OCI-LY7 (cell line): ENCODE measurements at regions not wholly inside any gene's neighbourhood (a gene's known extent, or its start where the extent isn't known, plus 50 kb on each side); places are given as distances from the start of the nearest gene placed in this dataset.

Source experiments
- BruUV-seq: library from RNA; stranded (reverse); fragments of 400-500 nt; replicated peaks from 2 replicates; lab custom pipeline; 2021; lab: Mats Ljungman, UMichigan
- CTCF ChIA-PET: fragments of 300-600 bp; sonication (Branson Sonifier 250); formaldehyde crosslinking; loops from one replicate; lab custom pipeline; 2022; ENCODE audit warnings: antibody characterized with exemption; ENCODE audit not compliant: unreplicated experiment; lab: Charles Lee
- POLR2A ChIA-PET: fragments of 300-600 bp; sonication (Branson Sonifier 250); formaldehyde crosslinking; loops from one replicate; lab custom pipeline; 2022; ENCODE audit warnings: antibody characterized with exemption; lab: Charles Lee
- DNase-seq: peaks from one replicate; pipeline ENCODE4 v3.0.0-alpha.2; 2015; ENCODE audit warnings: low spot score
- H2AFZ ChIP-seq: fragments of 200-600 bp; sonication (generic), shearing (Covaris generic); 2 replicates; pipeline ENCODE4 v1.6.1; 2014; ENCODE audit warnings: mild to moderate bottlenecking, antibody characterized with exemption, low read length, moderate library complexity
- H3K27ac ChIP-seq: fragments of 200-600 bp; sonication (generic); 2 replicates; pipeline ENCODE4 v1.5.1; 2014; ENCODE audit warnings: mixed run types, low read depth, mild to moderate bottlenecking, moderate library complexity, low read length, inconsistent platforms; ENCODE audit not compliant: poor library complexity, severe bottlenecking
- H3K36me3 ChIP-seq: fragments of 200-600 bp; sonication (generic); 2 replicates; pipeline ENCODE4 v1.6.1; 2014; ENCODE audit warnings: mild to moderate bottlenecking, antibody characterized with exemption, low read length, moderate library complexity, mixed read lengths; ENCODE audit not compliant: insufficient read depth
- H3K4me1 ChIP-seq: fragments of 200-600 bp; sonication (generic); 2 replicates; pipeline ENCODE4 v1.5.1; 2014; ENCODE audit warnings: mild to moderate bottlenecking, low read length; ENCODE audit not compliant: insufficient read depth, poor library complexity, severe bottlenecking
- H3K4me2 ChIP-seq: fragments of 200-600 bp; sonication (generic); 2 replicates; pipeline ENCODE4 v1.6.1; 2014; ENCODE audit warnings: mild to moderate bottlenecking, low read length
- H3K4me3 ChIP-seq: fragments of 200-600 bp; sonication (generic); 2 replicates; pipeline ENCODE4 v1.5.1; 2014; ENCODE audit warnings: mild to moderate bottlenecking, low read depth, low read length; ENCODE audit not compliant: poor library complexity, severe bottlenecking
- H3K79me2 ChIP-seq: fragments of 200-600 bp; sonication (generic); 2 replicates; pipeline ENCODE4 v1.6.1; 2016; ENCODE audit warnings: low read depth, mild to moderate bottlenecking, low read length, moderate library complexity, mixed read lengths; ENCODE audit not compliant: insufficient read depth
- H3K9me2 ChIP-seq: fragments of 200-600 bp; sonication (generic); 2 replicates; pipeline ENCODE4 v1.6.1; 2016; ENCODE audit warnings: mild to moderate bottlenecking, low read length, mixed read lengths; ENCODE audit not compliant: insufficient read depth
- H3K9me3 ChIP-seq: fragments of 200-600 bp; sonication (generic); 2 replicates; pipeline ENCODE4 v1.6.1; 2014; ENCODE audit warnings: mild to moderate bottlenecking, mixed run types, low read length, mixed read lengths
- H4K20me1 ChIP-seq: fragments of 200-600 bp; sonication (generic); 2 replicates; pipeline ENCODE4 v1.6.1; 2014; ENCODE audit warnings: mild to moderate bottlenecking, antibody characterized with exemption, low read length, moderate library complexity, mixed read lengths; ENCODE audit not compliant: insufficient read depth
- CTCF ChIP-seq: fragments of 200-600 bp; sonication (generic); conservative IDR thresholded peaks from 2 replicates; pipeline ENCODE4 v1.5.1; 2014; ENCODE audit warnings: mild to moderate bottlenecking, antibody characterized with exemption, low read length, moderate library complexity, mixed read lengths
- EZH2phosphoT487 ChIP-seq: fragments of 200-600 bp; sonication (generic); IDR thresholded peaks from 2 replicates; pipeline ENCODE4 v1.6.1; 2018; ENCODE audit warnings: low read depth, borderline replicate concordance, mild to moderate bottlenecking, mixed run types, antibody characterized with exemption, low read length, moderate library complexity, mixed read lengths
- intact Hi-C: fragments of 100-400 bp; cut with micrococcal nuclease; formaldehyde crosslinking; loops from one replicate; pipeline ENCODE4 v1.10.0; 2022; ENCODE audit not compliant: unreplicated experiment

- Histone ChIP-seq H4K20me1 (no peaks in the 10 kb centered on the region), H3K9me2 (no peaks in the 10 kb centered on the region), H3K4me3 (no peak overlapping the region), H2AFZ (no peak overlapping the region), H3K79me2 (no peaks in the 10 kb centered on the region), H3K4me2 (no peak overlapping the region), H3K4me1 (peaks cover 27% of the 10 kb centered on the region), H3K27ac (no peak overlapping the region), H3K36me3 (no peaks in the 10 kb centered on the region), H3K9me3 (no peaks in the 10 kb centered on the region)
- POLR2A ChIA-PET: no interaction called here
- intact Hi-C loops: no loop called here
- no TSS peak for BruUV-seq
- CTCF ChIA-PET: no interaction called here
- DNase-seq: no peak
- no peak for TF ChIP-seq EZH2phosphoT487
- TF ChIP-seq CTCF: no peak
Observed at GRCh38 chr19:28581468-28581770, 631.5 kb downstream of the UQCRFS1 start.

GRCh38 chr19:28578786-28579505 lies 634.0 kb downstream of the UQCRFS1 start:
- Histone ChIP-seq H3K79me2 (no peaks in the 10 kb centered on the region), H2AFZ (no peak overlapping the region), H3K27ac (no peak overlapping the region), H3K4me3 (no peak overlapping the region), H3K36me3 (no peaks in the 10 kb centered on the region), H3K4me1 (peaks cover 12% of the 10 kb centered on the region), H3K9me2 (no peaks in the 10 kb centered on the region), H3K9me3 (no peaks in the 10 kb centered on the region), H3K4me2 (no peak overlapping the region), H4K20me1 (no peaks in the 10 kb centered on the region)
- BruUV-seq: no TSS peak
- DNase-seq: no peak
- TF ChIP-seq CTCF: no peak
- TF ChIP-seq EZH2phosphoT487: no peak
- intact Hi-C loops: no loop called here
- ChIA-PET CTCF (no interaction called here), POLR2A (interaction anchor here (1.0 kb wide), 1 partner anchor 20 kb away, joined by 3 read pairs; no protein-coding TSS in a partner anchor)

- Histone ChIP-seq H3K36me3 (no peaks in the 10 kb centered on the region), H3K27ac (no peak overlapping the region), H3K9me3 (no peaks in the 10 kb centered on the region), H4K20me1 (no peaks in the 10 kb centered on the region), H3K4me3 (no peak overlapping the region), H3K79me2 (no peaks in the 10 kb centered on the region), H3K4me2 (no peak overlapping the region), H3K4me1 (peaks cover 12% of the 10 kb centered on the region), H2AFZ (no peak overlapping the region), H3K9me2 (no peaks in the 10 kb centered on the region)
- intact Hi-C loops: no loop called here
- no peak for TF ChIP-seq CTCF
- no peak for TF ChIP-seq EZH2phosphoT487
- POLR2A ChIA-PET: interaction anchor here (1.0 to 1.7 kb wide), 2 partner anchors 19 to 36 kb away, joined by 3 to 5 read pairs; no protein-coding TSS in a partner anchor
- DNase-seq: no peak
- CTCF ChIA-PET: no interaction called here
- BruUV-seq: no TSS peak
Observed at GRCh38 chr19:28578208-28578607, 634.7 kb downstream of the UQCRFS1 start.
